ENCODE measurements at regions not wholly inside any gene's neighbourhood (a gene's known extent, or its start where the extent isn't known, plus 50 kb on each side); places are given as distances from the start of the nearest gene placed in this dataset.

DNA sequence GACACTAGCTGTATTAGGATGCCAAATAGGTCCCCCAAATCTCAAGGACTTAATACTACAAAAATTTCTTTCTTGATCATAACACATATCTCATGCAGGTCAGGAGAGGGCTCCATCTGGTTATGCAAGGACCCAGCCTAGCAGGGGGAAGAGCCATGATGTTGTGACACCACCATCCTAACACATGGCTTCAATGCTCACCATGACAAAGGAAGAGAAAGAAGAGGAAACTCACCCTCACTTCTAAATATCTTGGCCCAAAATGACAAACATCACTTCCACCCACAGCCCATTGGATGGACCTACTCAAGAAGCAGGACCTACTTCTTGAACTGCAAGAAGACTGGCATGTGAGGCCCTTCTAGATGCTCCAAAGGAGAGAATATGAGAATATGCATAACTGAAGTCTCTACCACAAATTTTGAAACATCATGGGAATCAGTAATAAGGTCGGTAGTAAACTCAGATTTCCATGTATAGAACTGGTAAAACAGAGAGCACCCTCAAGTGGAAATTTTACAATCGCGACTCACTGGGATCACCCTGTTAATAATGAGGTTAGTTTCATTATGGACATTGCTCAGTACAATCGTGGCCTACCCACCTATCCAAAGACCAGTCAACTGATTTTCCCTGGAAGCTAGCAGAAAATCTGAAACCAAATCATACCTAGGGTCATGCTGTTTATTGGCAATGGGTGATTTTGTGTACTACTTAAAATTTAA is 308.2 kb downstream of the ACTL7B start:
- TF ChIP-seq SUZ12 (IDR thresholded peaks at IDR 0.05; ENCODE audit: extremely low read depth, insufficient read depth, insufficient read length) (no peak), ZNF274 (IDR thresholded peaks at IDR 0.05; ENCODE audit: low read depth, low read length) (no peak)

Measured in NT2/D1 (cell line).